Lower lobe of right lung (tissue), 2 donors: ENCODE measurements at regions not wholly inside any gene's neighbourhood (a gene's known extent, or its start where the extent isn't known, plus 50 kb on each side); places are given as distances from the start of the nearest gene placed in this dataset.
"Not testable (repeated sequence)": the region's sequence is repeated elsewhere in the genome, so short reads cannot be mapped to it uniquely, and the experiment has no call there.

Source experiments
- ATAC-seq, 2 donors: fragments of 200-7000 bp; cut with Tn5 transposase; one replicate each; pipeline ENCODE4 v1.9.1; 2020 to 2022; ENCODE audit warnings: mild to moderate bottlenecking in 2 of 2, moderate library complexity in 2 of 2
- DNase-seq: peaks from one replicate; pipeline ENCODE4 v3.0.0-alpha.2; 2020
- H3K27ac ChIP-seq: fragments of 200-600 bp; one replicate; pipeline ENCODE4 v1.8.0; 2022
- H3K27me3 ChIP-seq: fragments of 200-600 bp; one replicate; pipeline ENCODE4 v1.8.0; 2022; ENCODE audit warnings: low read depth
- H3K36me3 ChIP-seq: fragments of 200-600 bp; one replicate; pipeline ENCODE4 v1.8.0; 2022; ENCODE audit warnings: mild to moderate bottlenecking
- H3K4me1 ChIP-seq: fragments of 200-600 bp; one replicate; pipeline ENCODE4 v1.8.0; 2022
- H3K4me3 ChIP-seq: fragments of 200-600 bp; one replicate; pipeline ENCODE4 v1.8.0; 2022; ENCODE audit warnings: mild to moderate bottlenecking
- H3K9me3 ChIP-seq: fragments of 200-600 bp; one replicate; pipeline ENCODE4 v1.8.0; 2022
- CTCF ChIP-seq: fragments of 200-600 bp; IDR thresholded peaks from one replicate; pipeline ENCODE4 v1.8.0; 2022; ENCODE audit warnings: antibody characterized with exemption, mild to moderate bottlenecking
- intact Hi-C: fragments of 100-400 bp; cut with DNase I; formaldehyde crosslinking; loops from one replicate; pipeline ENCODE4 v1.11.0; 2022
- donor health status: DM: no; HTN: yes; CAD: no; lungs with severe emphysema.

GRCh38 chr4:116638592-116638991 is 446.8 kb downstream of the TRAM1L1 start:
- Histone ChIP-seq H3K27ac (no peak overlapping the region), H3K36me3 (no peaks in the 10 kb centered on the region), H3K4me3 (no peak overlapping the region), H3K4me1 (no peaks in the 10 kb centered on the region), H3K9me3 (no peaks in the 10 kb centered on the region), H3K27me3 (no peaks in the 10 kb centered on the region)
- intact Hi-C loops, result no loop called here
- no peak for DNase-seq
- no peak for ATAC-seq
- TF ChIP-seq CTCF, result no peak

- H3K4me1 ChIP-seq, result no peaks in the 10 kb centered on the region
- no peaks in the 10 kb centered on the region for H3K36me3 ChIP-seq
- H3K4me3 ChIP-seq, result no peak overlapping the region
- H3K27ac ChIP-seq, result no peak overlapping the region
- DNase-seq (no peak), ATAC-seq (no peak)
- intact Hi-C loops, result no loop called here
- no peaks in the 10 kb centered on the region for H3K27me3 ChIP-seq
- no peak for TF ChIP-seq CTCF
- H3K9me3 ChIP-seq, result no peaks in the 10 kb centered on the region
Observed at GRCh38 chr4:116636917-116637316, 448.5 kb downstream of the TRAM1L1 start.

- Histone ChIP-seq H3K27me3 (no peaks in the 10 kb centered on the region), H3K4me1 (no peaks in the 10 kb centered on the region), H3K27ac (no peak overlapping the region), H3K4me3 (no peak overlapping the region), H3K9me3 (no peaks in the 10 kb centered on the region), H3K36me3 (no peaks in the 10 kb centered on the region)
- no peak for DNase-seq
- intact Hi-C loops, result no loop called here
- no peak for ATAC-seq
- TF ChIP-seq CTCF, result no peak
Observed at GRCh38 chr4:116632269-116632668, 453.1 kb downstream of the TRAM1L1 start.

GRCh38 chr4:116628598-116628997 is 456.8 kb downstream of the TRAM1L1 start:
- no peak for DNase-seq
- no peaks in the 10 kb centered on the region for H3K9me3 ChIP-seq
- H3K4me3 ChIP-seq, result no peak overlapping the region

GRCh38 chr4:116627545-116627944 is 457.8 kb downstream of the TRAM1L1 start:
- intact Hi-C loops, result no loop called here
- ATAC-seq, result no peak
- no peaks in the 10 kb centered on the region for H3K4me1 ChIP-seq
- H3K27ac ChIP-seq, result no peak overlapping the region
- H3K9me3 ChIP-seq, result no peaks in the 10 kb centered on the region
- H3K27me3 ChIP-seq, result no peaks in the 10 kb centered on the region
- no peak overlapping the region for H3K4me3 ChIP-seq
- no peak for DNase-seq
- no peak for TF ChIP-seq CTCF
- no peaks in the 10 kb centered on the region for H3K36me3 ChIP-seq

More at GRCh38 chr4:116628598-116628997, 456.8 kb downstream of the TRAM1L1 start:
- no peak for TF ChIP-seq CTCF
- H3K4me1 ChIP-seq, result no peaks in the 10 kb centered on the region
- no peaks in the 10 kb centered on the region for H3K36me3 ChIP-seq
- intact Hi-C loops, result no loop called here
- ATAC-seq, result no peak
- no peaks in the 10 kb centered on the region for H3K27me3 ChIP-seq
- H3K27ac ChIP-seq, result no peak overlapping the region

- H3K4me1 ChIP-seq, DNase-seq: not testable (repeated sequence)
Observed at GRCh38 chr4:116619508-116619907, 465.9 kb downstream of the TRAM1L1 start.

More at GRCh38 chr4:116619508-116619907, 465.9 kb downstream of the TRAM1L1 start:
- intact Hi-C loops, H3K4me3 ChIP-seq, ATAC-seq, H3K27ac ChIP-seq, H3K36me3 ChIP-seq, H3K9me3 ChIP-seq, H3K27me3 ChIP-seq: not testable (repeated sequence)
